ENCODE measurements at regions not wholly inside any gene's neighbourhood (a gene's known extent, or its start where the extent isn't known, plus 50 kb on each side); places are given as distances from the start of the nearest gene placed in this dataset.

DNA sequence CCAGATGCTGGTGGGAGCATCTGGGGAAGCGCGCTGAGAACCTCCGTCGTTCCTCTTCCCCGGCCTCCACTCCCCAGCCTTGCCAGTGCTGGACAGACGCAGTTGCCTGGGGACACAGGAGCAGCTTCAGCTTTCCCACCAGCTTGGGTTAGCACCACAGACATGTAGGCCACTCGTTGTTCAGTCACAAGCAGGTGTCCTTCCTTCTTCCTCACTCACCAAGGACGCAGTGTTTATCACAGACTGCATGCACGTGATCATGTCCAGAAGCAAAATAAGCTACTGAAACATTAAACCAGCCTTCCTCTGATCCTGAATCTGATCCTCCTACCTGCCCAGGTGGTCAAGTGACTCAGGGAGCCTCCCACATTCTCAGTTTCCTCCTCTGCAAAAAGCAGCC is 232.9 kb downstream of the SYK start:
- no peaks in the 10 kb centered on the region for H3K36me3 ChIP-seq
- peak overlapping the region in 2 of 8 donors; percentile 40 to 68 for H3K27ac ChIP-seq

GRCh38 chr9:91034976-91035824 is 233.6 kb downstream of the SYK start:
- intact Hi-C loops (cut with DNase I; ENCODE audit: low total_unique reads), result loop anchor here (5.0 kb wide), 1 partner anchor 392 kb away; no protein-coding TSS in a partner anchor
- peak overlapping the region in 2 of 8 donors; percentile 55 to 68 for H3K27ac ChIP-seq
- H3K9me3 ChIP-seq, result no peaks in the 10 kb centered on the region
- H3K4me3 ChIP-seq, result no peak overlapping the region
- H3K27me3 ChIP-seq (replicated peaks in 1 of 7), result peaks cover 0 to 25% (median 0%) of the 10 kb centered on the region in 7 donors
- H3K4me1 ChIP-seq, result peaks cover 12 to 28% (median 20%) of the 10 kb centered on the region in 6 donors
- no peak for TF ChIP-seq POLR2AphosphoS5 (IDR thresholded peaks at IDR 0.05)
- TF ChIP-seq POLR2A (IDR thresholded peaks at IDR 0.05), result no peak
- TF ChIP-seq, protein P1, sequence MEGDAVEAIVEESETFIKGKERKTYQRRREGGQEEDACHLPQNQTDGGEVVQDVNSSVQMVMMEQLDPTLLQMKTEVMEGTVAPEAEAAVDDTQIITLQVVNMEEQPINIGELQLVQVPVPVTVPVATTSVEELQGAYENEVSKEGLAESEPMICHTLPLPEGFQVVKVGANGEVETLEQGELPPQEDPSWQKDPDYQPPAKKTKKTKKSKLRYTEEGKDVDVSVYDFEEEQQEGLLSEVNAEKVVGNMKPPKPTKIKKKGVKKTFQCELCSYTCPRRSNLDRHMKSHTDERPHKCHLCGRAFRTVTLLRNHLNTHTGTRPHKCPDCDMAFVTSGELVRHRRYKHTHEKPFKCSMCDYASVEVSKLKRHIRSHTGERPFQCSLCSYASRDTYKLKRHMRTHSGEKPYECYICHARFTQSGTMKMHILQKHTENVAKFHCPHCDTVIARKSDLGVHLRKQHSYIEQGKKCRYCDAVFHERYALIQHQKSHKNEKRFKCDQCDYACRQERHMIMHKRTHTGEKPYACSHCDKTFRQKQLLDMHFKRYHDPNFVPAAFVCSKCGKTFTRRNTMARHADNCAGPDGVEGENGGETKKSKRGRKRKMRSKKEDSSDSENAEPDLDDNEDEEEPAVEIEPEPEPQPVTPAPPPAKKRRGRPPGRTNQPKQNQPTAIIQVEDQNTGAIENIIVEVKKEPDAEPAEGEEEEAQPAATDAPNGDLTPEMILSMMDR (IDR thresholded peaks at IDR 0.05 in 8 of 11, conservative IDR thresholded peaks at IDR 0.05 in 3 of 11), result no peak
- WGBS, 5 donors, result 71 to 80% (median 72%) methylated on average over 18 of the region's 18 CpGs
- DNase-seq, result no peak
- H3K36me3 ChIP-seq, result no peaks in the 10 kb centered on the region

More for the DNA sequence above, 232.9 kb downstream of the SYK start:
- Histone ChIP-seq H3K27me3 (replicated peaks in 1 of 7) (peaks cover 0 to 28% (median 0%) of the 10 kb centered on the region in 7 donors), H3K9me3 (no peaks in the 10 kb centered on the region), H3K4me3 (no peak overlapping the region), H3K4me1 (peaks cover 12 to 28% (median 20%) of the 10 kb centered on the region in 6 donors)
- DNase-seq, result no peak
- no peak for TF ChIP-seq POLR2AphosphoS5 (IDR thresholded peaks at IDR 0.05)
- TF ChIP-seq, protein P1 (IDR thresholded peaks at IDR 0.05 in 8 of 11, conservative IDR thresholded peaks at IDR 0.05 in 3 of 11), result no peak
- no peak for TF ChIP-seq POLR2A (IDR thresholded peaks at IDR 0.05)
- WGBS, 5 donors, result 71 to 87% (median 84%) methylated on average over 9 of the region's 9 CpGs
- intact Hi-C loops (cut with DNase I; ENCODE audit: low total_unique reads), result loop anchor here (5.0 kb wide), 1 partner anchor 393 kb away; no protein-coding TSS in a partner anchor

DNA sequence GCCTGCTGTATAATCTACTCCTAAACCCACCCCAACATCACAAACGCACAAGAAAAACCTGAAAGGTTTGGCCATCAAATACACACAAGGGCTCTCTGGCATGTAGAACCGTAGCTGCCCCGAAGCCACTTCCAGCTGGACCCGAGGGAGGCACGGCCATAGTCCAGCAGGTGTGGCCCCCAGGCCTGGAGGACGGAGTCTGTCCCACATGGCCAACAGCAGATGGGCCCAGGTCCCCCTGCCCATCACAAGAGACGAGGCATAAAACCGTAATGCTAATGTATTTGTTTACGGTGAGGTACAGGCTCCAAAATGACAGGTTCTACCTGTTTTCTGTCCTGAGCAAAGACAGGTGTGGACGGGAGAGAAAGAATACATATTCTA is 234.2 kb downstream of the SYK start:
- TF ChIP-seq POLR2AphosphoS5 (IDR thresholded peaks at IDR 0.05), result no peak
- TF ChIP-seq POLR2A (IDR thresholded peaks at IDR 0.05), result no peak
- TF ChIP-seq, protein P1 (IDR thresholded peaks at IDR 0.05 in 8 of 11, conservative IDR thresholded peaks at IDR 0.05 in 3 of 11), result no peak
- no peaks in the 10 kb centered on the region for H3K36me3 ChIP-seq
- peak overlapping the region in 2 of 8 donors; percentile 55 to 68 for H3K27ac ChIP-seq
- WGBS, 5 donors, result 83 to 88% (median 84%) methylated on average over 9 to 10 of the region's 10 CpGs
- no peaks in the 10 kb centered on the region for H3K9me3 ChIP-seq
- H3K4me3 ChIP-seq, result no peak overlapping the region
- H3K4me1 ChIP-seq, result peaks cover 12 to 28% (median 20%) of the 10 kb centered on the region in 6 donors
- H3K27me3 ChIP-seq (replicated peaks in 1 of 7), result peaks cover 0 to 25% (median 0%) of the 10 kb centered on the region in 7 donors
- intact Hi-C loops (cut with DNase I; ENCODE audit: low total_unique reads), result no loop called here
- DNase-seq, result no peak

GRCh38 chr9:91036356-91036755 is 234.7 kb downstream of the SYK start:
- no peak for DNase-seq
- H3K36me3 ChIP-seq, result no peaks in the 10 kb centered on the region
- H3K4me3 ChIP-seq, result no peak overlapping the region
- H3K27me3 ChIP-seq (replicated peaks in 1 of 7), result peaks cover 0 to 25% (median 0%) of the 10 kb centered on the region in 7 donors
- 88 to 93% (median 91%) methylated on average over 8 of the region's 8 CpGs for WGBS, 5 donors
- TF ChIP-seq POLR2A (IDR thresholded peaks at IDR 0.05) (no peak), POLR2AphosphoS5 (IDR thresholded peaks at IDR 0.05) (no peak)
- TF ChIP-seq, protein P1 (IDR thresholded peaks at IDR 0.05 in 8 of 11, conservative IDR thresholded peaks at IDR 0.05 in 3 of 11), result no peak
- peaks cover 12 to 28% (median 20%) of the 10 kb centered on the region in 6 donors for H3K4me1 ChIP-seq
- H3K9me3 ChIP-seq, result no peaks in the 10 kb centered on the region
- H3K27ac ChIP-seq, result peak overlapping the region in 2 of 8 donors; percentile 55 to 68
- intact Hi-C loops (cut with DNase I; ENCODE audit: low total_unique reads), result no loop called here
